CD4-positive, CD25-positive, alpha-beta regulatory T cell (primary cell): ENCODE measurements at regions not wholly inside any gene's neighbourhood (a gene's known extent, or its start where the extent isn't known, plus 50 kb on each side); places are given as distances from the start of the nearest gene placed in this dataset.

Experiments
- ATAC-seq, 2 donors: fragments of 150-1000 bp; cut with Tn5 transposase; one replicate each; pipeline ENCODE4 v1.10.0; 2021; ENCODE audit warnings: low read depth in 2 of 2, moderate number of reproducible peaks in 2 of 2, moderate library complexity in 1 of 2
- DNase-seq, 3 donors: peaks; one replicate each; pipeline versions ENCODE4 v3.0.0 to v3.0.0-alpha.2; 2012 to 2022; ENCODE audit warnings: mixed read lengths in 1 of 3
- H3K27ac ChIP-seq: one replicate; pipeline ENCODE4 v1.7.0; 2013; ENCODE audit warnings: mild to moderate bottlenecking, low read length; ENCODE audit not compliant: insufficient read depth, poor library complexity, severe bottlenecking
- H3K27me3 ChIP-seq: one replicate; pipeline ENCODE4 v1.7.0; 2013; ENCODE audit warnings: low read length; ENCODE audit not compliant: control insufficient read depth, insufficient read depth
- H3K36me3 ChIP-seq: one replicate; pipeline ENCODE4 v1.7.0; 2013; ENCODE audit warnings: mild to moderate bottlenecking, low read length, moderate library complexity; ENCODE audit not compliant: control insufficient read depth, insufficient read depth
- H3K4me1 ChIP-seq: 2 replicates; pipeline ENCODE4 v1.7.0; 2013; ENCODE audit warnings: mild to moderate bottlenecking, low read length; ENCODE audit not compliant: insufficient read depth, control insufficient read depth, poor library complexity, severe bottlenecking
- H3K4me3 ChIP-seq: one replicate; pipeline ENCODE4 v1.7.0; 2013; ENCODE audit warnings: low read depth, mild to moderate bottlenecking, low read length, moderate library complexity
- H3K9me3 ChIP-seq, 2 experiments: 1 replicate in 1 of 2; 2 replicates in 1 of 2; pipeline ENCODE4 v1.7.0; 2013; ENCODE audit warnings: low read length in 2 of 2, mild to moderate bottlenecking in 1 of 2, moderate library complexity in 1 of 2; ENCODE audit not compliant: control insufficient read depth in 2 of 2
- H3K27ac Mint-ChIP-seq, 3 donors: one replicate each; pipeline ENCODE4 v1.8.0; 2020 to 2022; ENCODE audit warnings: mild to moderate bottlenecking in 3 of 3, mixed read lengths in 3 of 3, moderate library complexity in 2 of 3
- H3K27me3 Mint-ChIP-seq: one replicate; pipeline ENCODE4 v1.8.0; 2022; ENCODE audit warnings: mild to moderate bottlenecking, mixed read lengths
- H3K36me3 Mint-ChIP-seq: one replicate; pipeline ENCODE4 v1.8.0; 2020; ENCODE audit warnings: mixed read lengths
- H3K4me1 Mint-ChIP-seq, 4 donors: one replicate each; pipeline ENCODE4 v1.8.0; 2020 to 2022; ENCODE audit warnings: mixed read lengths in 4 of 4, mild to moderate bottlenecking in 1 of 4
- H3K4me3 Mint-ChIP-seq, 4 donors: one replicate each; pipeline ENCODE4 v1.8.0; 2020 to 2022; ENCODE audit warnings: mild to moderate bottlenecking in 4 of 4, mixed read lengths in 4 of 4, moderate library complexity in 3 of 4
- H3K9me3 Mint-ChIP-seq, 7 donors: one replicate each; pipeline ENCODE4 v1.8.0; 2020 to 2022; ENCODE audit warnings: mixed read lengths in 7 of 7, mild to moderate bottlenecking in 3 of 7, moderate library complexity in 2 of 7

- Mint-ChIP-seq H3K4me1 (no peaks in the 10 kb centered on the region), H3K27ac (no peak overlapping the region)
- H3K4me3 ChIP-seq = no peak overlapping the region
Measured at GRCh38 chr2:209209943-209210342, 213.9 kb upstream of the MAP2 start.

GRCh38 chr2:209230560-209230959 lies 193.3 kb upstream of the MAP2 start:
- H3K27me3 Mint-ChIP-seq = no peaks in the 10 kb centered on the region
- Histone ChIP-seq H3K27ac (no peak overlapping the region), H3K4me3 (no peak overlapping the region), H3K36me3 (no peaks in the 10 kb centered on the region), H3K27me3 (no peaks in the 10 kb centered on the region), H3K9me3 (no peaks in the 10 kb centered on the region), H3K4me1 (no peaks in the 10 kb centered on the region)
- no peak overlapping the region for H3K27ac Mint-ChIP-seq
- DNase-seq = no peak
- H3K9me3 Mint-ChIP-seq = peaks cover 0 to 10% (median 6%) of the 10 kb centered on the region in 7 donors
- no peak overlapping the region for H3K4me3 Mint-ChIP-seq
- H3K4me1 Mint-ChIP-seq = no peaks in the 10 kb centered on the region
- ATAC-seq = no peak
- H3K36me3 Mint-ChIP-seq = no peaks in the 10 kb centered on the region

More at GRCh38 chr2:209209943-209210342, 213.9 kb upstream of the MAP2 start:
- Mint-ChIP-seq H3K9me3 (peaks cover 0 to 2% (median 2%) of the 10 kb centered on the region in 7 donors), H3K27me3 (no peaks in the 10 kb centered on the region), H3K4me3 (no peak overlapping the region), H3K36me3 (no peaks in the 10 kb centered on the region)
- no peaks in the 10 kb centered on the region for H3K27me3 ChIP-seq
- H3K4me1 ChIP-seq = no peaks in the 10 kb centered on the region
- ATAC-seq (no peak), DNase-seq (no peak)
- no peaks in the 10 kb centered on the region for H3K9me3 ChIP-seq
- H3K27ac ChIP-seq = no peak overlapping the region
- no peaks in the 10 kb centered on the region for H3K36me3 ChIP-seq

GRCh38 chr2:209236377-209236776 lies 187.5 kb upstream of the MAP2 start:
- Histone ChIP-seq H3K4me1 (no peaks in the 10 kb centered on the region), H3K27me3 (no peaks in the 10 kb centered on the region), H3K4me3 (no peak overlapping the region), H3K9me3 (no peaks in the 10 kb centered on the region), H3K36me3 (no peaks in the 10 kb centered on the region), H3K27ac (no peak overlapping the region)
- DNase-seq (no peak), ATAC-seq (no peak)
- Mint-ChIP-seq H3K36me3 (no peaks in the 10 kb centered on the region), H3K4me3 (no peak overlapping the region), H3K27me3 (no peaks in the 10 kb centered on the region), H3K4me1 (no peaks in the 10 kb centered on the region), H3K9me3 (peaks cover 0 to 11% (median 2%) of the 10 kb centered on the region in 7 donors), H3K27ac (no peak overlapping the region)

- H3K27ac ChIP-seq = no peak overlapping the region
- no peaks in the 10 kb centered on the region for H3K4me1 ChIP-seq
- Mint-ChIP-seq H3K27ac (no peak overlapping the region), H3K9me3 (peaks cover 0 to 16% (median 4%) of the 10 kb centered on the region in 7 donors), H3K4me1 (no peaks in the 10 kb centered on the region), H3K4me3 (no peak overlapping the region), H3K27me3 (no peaks in the 10 kb centered on the region), H3K36me3 (no peaks in the 10 kb centered on the region)
- ATAC-seq (no peak), DNase-seq (no peak)
- H3K4me3 ChIP-seq = no peak overlapping the region
- no peaks in the 10 kb centered on the region for H3K36me3 ChIP-seq
- H3K27me3 ChIP-seq = no peaks in the 10 kb centered on the region
- no peaks in the 10 kb centered on the region for H3K9me3 ChIP-seq
Measured at GRCh38 chr2:209238765-209239584, 184.9 kb upstream of the MAP2 start.

- no peak overlapping the region for H3K4me3 ChIP-seq
- Mint-ChIP-seq H3K27me3 (no peaks in the 10 kb centered on the region), H3K9me3 (peaks cover 0 to 18% (median 4%) of the 10 kb centered on the region in 7 donors), H3K36me3 (no peaks in the 10 kb centered on the region), H3K4me3 (no peak overlapping the region), H3K27ac (no peak overlapping the region), H3K4me1 (no peaks in the 10 kb centered on the region)
- no peaks in the 10 kb centered on the region for H3K9me3 ChIP-seq
- H3K36me3 ChIP-seq = no peaks in the 10 kb centered on the region
- DNase-seq (no peak), ATAC-seq (no peak)
- H3K27ac ChIP-seq = no peak overlapping the region
- no peaks in the 10 kb centered on the region for H3K27me3 ChIP-seq
- no peaks in the 10 kb centered on the region for H3K4me1 ChIP-seq
Measured at GRCh38 chr2:209239585-209239938, 184.3 kb upstream of the MAP2 start.

GRCh38 chr2:209240204-209240603 lies 183.6 kb upstream of the MAP2 start:
- Histone ChIP-seq H3K27ac (no peak overlapping the region), H3K9me3 (no peaks in the 10 kb centered on the region), H3K4me1 (no peaks in the 10 kb centered on the region), H3K4me3 (no peak overlapping the region), H3K36me3 (no peaks in the 10 kb centered on the region), H3K27me3 (no peaks in the 10 kb centered on the region)
- no peak for ATAC-seq
- Mint-ChIP-seq H3K36me3 (no peaks in the 10 kb centered on the region), H3K27ac (no peak overlapping the region), H3K4me1 (no peaks in the 10 kb centered on the region), H3K27me3 (no peaks in the 10 kb centered on the region), H3K4me3 (no peak overlapping the region), H3K9me3 (peaks cover 0 to 19% (median 4%) of the 10 kb centered on the region in 7 donors)
- DNase-seq = no peak

- Mint-ChIP-seq H3K4me3 (no peak overlapping the region), H3K36me3 (no peaks in the 10 kb centered on the region), H3K9me3 (peaks cover 0 to 4% (median under 1%) of the 10 kb centered on the region in 7 donors), H3K4me1 (no peaks in the 10 kb centered on the region), H3K27me3 (no peaks in the 10 kb centered on the region), H3K27ac (no peak overlapping the region)
- ATAC-seq (no peak), DNase-seq (no peak)
- H3K27me3 ChIP-seq = no peaks in the 10 kb centered on the region
- H3K4me1 ChIP-seq = no peaks in the 10 kb centered on the region
- no peak overlapping the region for H3K4me3 ChIP-seq
- H3K27ac ChIP-seq = no peak overlapping the region
- no peaks in the 10 kb centered on the region for H3K9me3 ChIP-seq
- no peaks in the 10 kb centered on the region for H3K36me3 ChIP-seq
Measured at GRCh38 chr2:209253544-209253943, 170.3 kb upstream of the MAP2 start.

- H3K27ac Mint-ChIP-seq = no peak overlapping the region
- Histone ChIP-seq H3K27ac (no peak overlapping the region), H3K4me3 (no peak overlapping the region), H3K9me3 (no peaks in the 10 kb centered on the region), H3K36me3 (no peaks in the 10 kb centered on the region), H3K27me3 (no peaks in the 10 kb centered on the region), H3K4me1 (no peaks in the 10 kb centered on the region)
- no peaks in the 10 kb centered on the region for H3K36me3 Mint-ChIP-seq
- ATAC-seq = no peak
- H3K4me1 Mint-ChIP-seq = no peaks in the 10 kb centered on the region
- no peaks in the 10 kb centered on the region for H3K27me3 Mint-ChIP-seq
- no peak overlapping the region for H3K4me3 Mint-ChIP-seq
- peaks cover 0 to 13% (median 2%) of the 10 kb centered on the region in 7 donors for H3K9me3 Mint-ChIP-seq
- no peak for DNase-seq
Measured at GRCh38 chr2:209259767-209260166, 164.1 kb upstream of the MAP2 start.
